ENCODE measurements at regions not wholly inside any gene's neighbourhood (a gene's known extent, or its start where the extent isn't known, plus 50 kb on each side); places are given as distances from the start of the nearest gene placed in this dataset.
"Not testable (repeated sequence)": the region's sequence is repeated elsewhere in the genome, so short reads cannot be mapped to it uniquely, and the experiment has no call there.

DNA sequence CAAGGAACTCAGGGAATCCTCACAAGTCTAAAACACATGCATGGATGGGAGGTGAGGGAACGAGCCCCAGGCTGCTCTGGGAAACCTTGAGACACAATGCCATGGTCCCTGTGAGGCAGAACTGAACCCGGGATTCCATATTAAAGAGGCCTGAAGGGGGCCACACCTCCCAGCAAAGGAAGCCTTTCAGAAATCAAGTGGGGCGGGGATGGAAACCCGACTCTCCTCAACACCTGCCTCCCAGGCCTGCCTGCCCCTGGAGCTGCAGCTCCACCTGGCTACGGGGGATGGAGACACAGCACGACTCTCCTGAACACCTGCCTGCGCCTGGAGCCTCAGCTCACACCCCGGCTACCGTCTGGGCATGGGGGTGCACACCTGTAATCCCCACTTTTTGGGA, 77.8 kb upstream of the LPCAT1 start:
- H3K36me3 ChIP-seq (replicated peaks in 1 of 2; ENCODE audit: control insufficient read depth in 1 of 2, insufficient read depth in 2 of 2, low read length in 2 of 2); in situ Hi-C loops (cut with HindIII; ENCODE audit: extremely low pct_ligation_motif_present, low pct_unique_long_range_greater_than_20kb); H3K9me3 ChIP-seq (ENCODE audit: low read length); POLR2A ChIA-PET; H3K27me3 ChIP-seq (ENCODE audit: control insufficient read depth in 1 of 2, insufficient read depth in 2 of 2, low read length in 2 of 2); H4K20me1 ChIP-seq (ENCODE audit: insufficient read depth, low read length); H3K79me2 ChIP-seq (ENCODE audit: insufficient read depth, low read length); H3K4me3 ChIP-seq (replicated peaks in 1 of 3; ENCODE audit: insufficient read depth in 1 of 3, low read depth in 2 of 3, low read length in 3 of 3); H3K4me1 ChIP-seq (ENCODE audit: insufficient read depth, low read length); intact Hi-C loops (cut with micrococcal nuclease; ENCODE audit: unreplicated experiment); H3K9ac ChIP-seq (ENCODE audit: insufficient read depth, low read depth, low read length); H3K27ac ChIP-seq (ENCODE audit: extremely low read length, insufficient read depth, low read length); H3K4me2 ChIP-seq (ENCODE audit: low read depth, low read length); BruUV-seq (replicated peaks); H2AFZ ChIP-seq (ENCODE audit: low read length): not testable (repeated sequence)
- peak; percentile 7; the same call in 1 of the 2 replicates for TF ChIP-seq SMC3 (IDR thresholded peaks at IDR 0.05; ENCODE audit: low read length)
- TF ChIP-seq, protein P1, sequence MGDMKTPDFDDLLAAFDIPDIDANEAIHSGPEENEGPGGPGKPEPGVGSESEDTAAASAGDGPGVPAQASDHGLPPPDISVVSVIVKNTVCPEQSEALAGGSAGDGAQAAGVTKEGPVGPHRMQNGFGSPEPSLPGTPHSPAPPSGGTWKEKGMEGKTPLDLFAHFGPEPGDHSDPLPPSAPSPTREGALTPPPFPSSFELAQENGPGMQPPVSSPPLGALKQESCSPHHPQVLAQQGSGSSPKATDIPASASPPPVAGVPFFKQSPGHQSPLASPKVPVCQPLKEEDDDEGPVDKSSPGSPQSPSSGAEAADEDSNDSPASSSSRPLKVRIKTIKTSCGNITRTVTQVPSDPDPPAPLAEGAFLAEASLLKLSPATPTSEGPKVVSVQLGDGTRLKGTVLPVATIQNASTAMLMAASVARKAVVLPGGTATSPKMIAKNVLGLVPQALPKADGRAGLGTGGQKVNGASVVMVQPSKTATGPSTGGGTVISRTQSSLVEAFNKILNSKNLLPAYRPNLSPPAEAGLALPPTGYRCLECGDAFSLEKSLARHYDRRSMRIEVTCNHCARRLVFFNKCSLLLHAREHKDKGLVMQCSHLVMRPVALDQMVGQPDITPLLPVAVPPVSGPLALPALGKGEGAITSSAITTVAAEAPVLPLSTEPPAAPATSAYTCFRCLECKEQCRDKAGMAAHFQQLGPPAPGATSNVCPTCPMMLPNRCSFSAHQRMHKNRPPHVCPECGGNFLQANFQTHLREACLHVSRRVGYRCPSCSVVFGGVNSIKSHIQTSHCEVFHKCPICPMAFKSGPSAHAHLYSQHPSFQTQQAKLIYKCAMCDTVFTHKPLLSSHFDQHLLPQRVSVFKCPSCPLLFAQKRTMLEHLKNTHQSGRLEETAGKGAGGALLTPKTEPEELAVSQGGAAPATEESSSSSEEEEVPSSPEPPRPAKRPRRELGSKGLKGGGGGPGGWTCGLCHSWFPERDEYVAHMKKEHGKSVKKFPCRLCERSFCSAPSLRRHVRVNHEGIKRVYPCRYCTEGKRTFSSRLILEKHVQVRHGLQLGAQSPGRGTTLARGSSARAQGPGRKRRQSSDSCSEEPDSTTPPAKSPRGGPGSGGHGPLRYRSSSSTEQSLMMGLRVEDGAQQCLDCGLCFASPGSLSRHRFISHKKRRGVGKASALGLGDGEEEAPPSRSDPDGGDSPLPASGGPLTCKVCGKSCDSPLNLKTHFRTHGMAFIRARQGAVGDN (CRISPR knock-in tag; IDR thresholded peaks at IDR 0.05), result peak; percentile 45
- peak; percentile 64 for TF ChIP-seq RAD21 (CRISPR knock-in tag; IDR thresholded peaks at IDR 0.05)
- 0 out of 2 replicates have a peak, but pooled peaks have one; percentile 34 for TF ChIP-seq SIX1 (CRISPR knock-in tag; IDR thresholded peaks at IDR 0.05; ENCODE audit: borderline replicate concordance)
- TF ChIP-seq, protein P2, sequence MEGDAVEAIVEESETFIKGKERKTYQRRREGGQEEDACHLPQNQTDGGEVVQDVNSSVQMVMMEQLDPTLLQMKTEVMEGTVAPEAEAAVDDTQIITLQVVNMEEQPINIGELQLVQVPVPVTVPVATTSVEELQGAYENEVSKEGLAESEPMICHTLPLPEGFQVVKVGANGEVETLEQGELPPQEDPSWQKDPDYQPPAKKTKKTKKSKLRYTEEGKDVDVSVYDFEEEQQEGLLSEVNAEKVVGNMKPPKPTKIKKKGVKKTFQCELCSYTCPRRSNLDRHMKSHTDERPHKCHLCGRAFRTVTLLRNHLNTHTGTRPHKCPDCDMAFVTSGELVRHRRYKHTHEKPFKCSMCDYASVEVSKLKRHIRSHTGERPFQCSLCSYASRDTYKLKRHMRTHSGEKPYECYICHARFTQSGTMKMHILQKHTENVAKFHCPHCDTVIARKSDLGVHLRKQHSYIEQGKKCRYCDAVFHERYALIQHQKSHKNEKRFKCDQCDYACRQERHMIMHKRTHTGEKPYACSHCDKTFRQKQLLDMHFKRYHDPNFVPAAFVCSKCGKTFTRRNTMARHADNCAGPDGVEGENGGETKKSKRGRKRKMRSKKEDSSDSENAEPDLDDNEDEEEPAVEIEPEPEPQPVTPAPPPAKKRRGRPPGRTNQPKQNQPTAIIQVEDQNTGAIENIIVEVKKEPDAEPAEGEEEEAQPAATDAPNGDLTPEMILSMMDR (CRISPR knock-in tag; IDR thresholded peaks at IDR 0.05), result peak; percentile 76
- peak; percentile 27; the same call in 1 of the 2 replicates for TF ChIP-seq SAP130 (CRISPR knock-in tag; IDR thresholded peaks at IDR 0.05; ENCODE audit: low read depth)
- TF ChIP-seq STAG1 (CRISPR knock-in tag; IDR thresholded peaks at IDR 0.05), result peak; percentile 80
- TF ChIP-seq, protein P3, sequence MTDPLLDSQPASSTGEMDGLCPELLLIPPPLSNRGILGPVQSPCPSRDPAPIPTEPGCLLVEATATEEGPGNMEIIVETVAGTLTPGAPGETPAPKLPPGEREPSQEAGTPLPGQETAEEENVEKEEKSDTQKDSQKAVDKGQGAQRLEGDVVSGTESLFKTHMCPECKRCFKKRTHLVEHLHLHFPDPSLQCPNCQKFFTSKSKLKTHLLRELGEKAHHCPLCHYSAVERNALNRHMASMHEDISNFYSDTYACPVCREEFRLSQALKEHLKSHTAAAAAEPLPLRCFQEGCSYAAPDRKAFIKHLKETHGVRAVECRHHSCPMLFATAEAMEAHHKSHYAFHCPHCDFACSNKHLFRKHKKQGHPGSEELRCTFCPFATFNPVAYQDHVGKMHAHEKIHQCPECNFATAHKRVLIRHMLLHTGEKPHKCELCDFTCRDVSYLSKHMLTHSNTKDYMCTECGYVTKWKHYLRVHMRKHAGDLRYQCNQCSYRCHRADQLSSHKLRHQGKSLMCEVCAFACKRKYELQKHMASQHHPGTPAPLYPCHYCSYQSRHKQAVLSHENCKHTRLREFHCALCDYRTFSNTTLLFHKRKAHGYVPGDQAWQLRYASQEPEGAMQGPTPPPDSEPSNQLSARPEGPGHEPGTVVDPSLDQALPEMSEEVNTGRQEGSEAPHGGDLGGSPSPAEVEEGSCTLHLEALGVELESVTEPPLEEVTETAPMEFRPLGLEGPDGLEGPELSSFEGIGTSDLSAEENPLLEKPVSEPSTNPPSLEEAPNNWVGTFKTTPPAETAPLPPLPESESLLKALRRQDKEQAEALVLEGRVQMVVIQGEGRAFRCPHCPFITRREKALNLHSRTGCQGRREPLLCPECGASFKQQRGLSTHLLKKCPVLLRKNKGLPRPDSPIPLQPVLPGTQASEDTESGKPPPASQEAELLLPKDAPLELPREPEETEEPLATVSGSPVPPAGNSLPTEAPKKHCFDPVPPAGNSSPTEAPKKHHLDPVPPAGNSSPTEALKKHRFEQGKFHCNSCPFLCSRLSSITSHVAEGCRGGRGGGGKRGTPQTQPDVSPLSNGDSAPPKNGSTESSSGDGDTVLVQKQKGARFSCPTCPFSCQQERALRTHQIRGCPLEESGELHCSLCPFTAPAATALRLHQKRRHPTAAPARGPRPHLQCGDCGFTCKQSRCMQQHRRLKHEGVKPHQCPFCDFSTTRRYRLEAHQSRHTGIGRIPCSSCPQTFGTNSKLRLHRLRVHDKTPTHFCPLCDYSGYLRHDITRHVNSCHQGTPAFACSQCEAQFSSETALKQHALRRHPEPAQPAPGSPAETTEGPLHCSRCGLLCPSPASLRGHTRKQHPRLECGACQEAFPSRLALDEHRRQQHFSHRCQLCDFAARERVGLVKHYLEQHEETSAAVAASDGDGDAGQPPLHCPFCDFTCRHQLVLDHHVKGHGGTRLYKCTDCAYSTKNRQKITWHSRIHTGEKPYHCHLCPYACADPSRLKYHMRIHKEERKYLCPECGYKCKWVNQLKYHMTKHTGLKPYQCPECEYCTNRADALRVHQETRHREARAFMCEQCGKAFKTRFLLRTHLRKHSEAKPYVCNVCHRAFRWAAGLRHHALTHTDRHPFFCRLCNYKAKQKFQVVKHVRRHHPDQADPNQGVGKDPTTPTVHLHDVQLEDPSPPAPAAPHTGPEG (CRISPR knock-in tag; IDR thresholded peaks at IDR 0.05), result peak; percentile 99
- CTCF ChIA-PET (ENCODE audit: low intra/inter-chr PET ratio, low total read pairs), result interaction anchor here (1.7 kb wide), 1 partner anchor 90 kb away, joined by 4 read pairs; no protein-coding TSS in a partner anchor
- peak; percentile 52 for DNase-seq (ENCODE audit: low spot score)
- WGBS (ENCODE audit: low lambda C conversion rate), result 57% methylated on average over 4 of the region's 9 CpGs
- peak; percentile 93 for ATAC-seq
- peak; percentile 47 for FAIRE-seq

Data from HepG2 (cell line).